Upper lobe of left lung (tissue), 6 donors: ENCODE measurements at regions not wholly inside any gene's neighbourhood (a gene's known extent, or its start where the extent isn't known, plus 50 kb on each side); places are given as distances from the start of the nearest gene placed in this dataset.
A peak's percentile ranks its signal among the peaks of the same experiment; 100 is the strongest.

Experiments used
- ATAC-seq, 2 donors: fragments of 200-7000 bp; cut with Tn5 transposase; one replicate each; pipeline ENCODE4 v1.9.1; 2022; ENCODE audit warnings: mild to moderate bottlenecking in 2 of 2, moderate library complexity in 2 of 2; ENCODE audit not compliant: low FRiP score in 2 of 2
- DNase-seq, 2 donors: peaks; one replicate each; pipeline ENCODE4 v3.0.0-alpha.2; 2019 to 2020
- H3K27ac ChIP-seq, 4 donors: fragments of 200-600 bp; sonication (generic); one replicate each; pipeline ENCODE4 v1.5.1; 2016 to 2019
- H3K27me3 ChIP-seq, 4 donors: fragments of 200-600 bp; sonication (generic); one replicate each; pipeline ENCODE4 v1.5.1; 2017 to 2019
- H3K36me3 ChIP-seq, 4 donors: fragments of 200-600 bp; sonication (generic); one replicate each; pipeline ENCODE4 v1.5.1; 2016 to 2019
- H3K4me1 ChIP-seq, 4 donors: fragments of 200-600 bp; sonication (generic); one replicate each; pipeline ENCODE4 v1.5.1; 2018 to 2019
- H3K4me3 ChIP-seq, 4 donors: fragments of 200-600 bp; sonication (generic); one replicate each; pipeline ENCODE4 v1.5.1; 2017 to 2019; ENCODE audit warnings: mild to moderate bottlenecking in 2 of 4, moderate library complexity in 1 of 4
- H3K9me3 ChIP-seq, 4 donors: fragments of 200-600 bp; sonication (generic); one replicate each; pipeline ENCODE4 v1.5.1; 2018 to 2019
- CTCF ChIP-seq, 6 experiments: fragments of 450-650 bp in 4 of 6; fragments of 200-600 bp in 2 of 6; sonication (generic) in 2 of 6; IDR thresholded peaks; one replicate each; pipeline ENCODE4 v1.5.1; 2016 to 2019; ENCODE audit warnings: antibody characterized with exemption in 6 of 6
- EP300 ChIP-seq, 4 donors: sonication (generic); formaldehyde crosslinking; IDR thresholded peaks; one replicate each; pipeline ENCODE4 v1.5.1; 2017; ENCODE audit warnings: antibody characterized with exemption in 4 of 4, control low read depth in 2 of 4
- POLR2A ChIP-seq, 4 donors: fragments of 450-650 bp; IDR thresholded peaks; one replicate each; pipeline ENCODE4 v1.5.1; 2016 to 2017; ENCODE audit warnings: antibody characterized with exemption in 4 of 4, mild to moderate bottlenecking in 2 of 4
- POLR2AphosphoS5 ChIP-seq, 2 donors: sonication (generic); formaldehyde crosslinking; IDR thresholded peaks; one replicate each; pipeline ENCODE4 v1.5.1; 2017; ENCODE audit warnings: antibody characterized with exemption in 2 of 2
- WGBS, 2 donors: methylation state at CpG; one replicate each; pipeline ENCODE4 v1.1.5; 2017 to 2018; 5-methylcytosine and 5-hydroxymethylcytosine counted together
- donor health status: DM: no; HTN: no; CAD: no; lungs with moderate emphysema.
- donor health status: DM: no; HTN: yes; CAD: no; lungs with severe emphysema.

GRCh38 chr18:77993188-77993981, 743.7 kb downstream of the GALR1 start:
- H3K4me3 ChIP-seq, result no peak overlapping the region
- DNase-seq (no peak), ATAC-seq (no peak)
- H3K36me3 ChIP-seq, result no peaks in the 10 kb centered on the region
- TF ChIP-seq EP300 (IDR thresholded peaks at IDR 0.05), result no peak
- 90 to 91% methylated on average over 25 of the region's 25 CpGs for WGBS, 2 donors
- H3K4me1 ChIP-seq, result no peaks in the 10 kb centered on the region
- no peaks in the 10 kb centered on the region for H3K27me3 ChIP-seq
- H3K27ac ChIP-seq, result no peak overlapping the region
- H3K9me3 ChIP-seq, result no peaks in the 10 kb centered on the region

GRCh38 chr18:77995593-77995992, 745.9 kb downstream of the GALR1 start:
- WGBS, 2 donors, result 80% methylated on average over 3 of the region's 3 CpGs
- Histone ChIP-seq H3K9me3 (peaks cover 0 to 3% (median 0%) of the 10 kb centered on the region in 4 donors), H3K4me1 (no peaks in the 10 kb centered on the region), H3K36me3 (no peaks in the 10 kb centered on the region), H3K27ac (no peak overlapping the region), H3K27me3 (no peaks in the 10 kb centered on the region), H3K4me3 (no peak overlapping the region)
- DNase-seq (no peak), ATAC-seq (peak in 1 of 2 donors; percentile 41)
- TF ChIP-seq POLR2A (IDR thresholded peaks at IDR 0.05) (no peak), POLR2AphosphoS5 (IDR thresholded peaks at IDR 0.05) (no peak), CTCF (IDR thresholded peaks at IDR 0.05) (no peak), EP300 (IDR thresholded peaks at IDR 0.05) (no peak)

GRCh38 chr18:77996737-77997136, 747.1 kb downstream of the GALR1 start:
- DNase-seq, result no peak
- TF ChIP-seq CTCF (IDR thresholded peaks at IDR 0.05), result no peak
- no peak for TF ChIP-seq POLR2A (IDR thresholded peaks at IDR 0.05)
- H3K9me3 ChIP-seq, result peaks cover 0 to 7% (median 4%) of the 10 kb centered on the region in 4 donors
- no peaks in the 10 kb centered on the region for H3K36me3 ChIP-seq
- no peaks in the 10 kb centered on the region for H3K27me3 ChIP-seq
- WGBS, 2 donors, result 72 to 83% methylated on average over 4 of the region's 4 CpGs
- ATAC-seq, result no peak
- H3K27ac ChIP-seq, result no peak overlapping the region
- no peak overlapping the region for H3K4me3 ChIP-seq
- H3K4me1 ChIP-seq, result no peaks in the 10 kb centered on the region

- Histone ChIP-seq H3K36me3 (no peaks in the 10 kb centered on the region), H3K27ac (no peak overlapping the region), H3K9me3 (peaks cover 0 to 8% (median 4%) of the 10 kb centered on the region in 4 donors), H3K4me1 (no peaks in the 10 kb centered on the region), H3K4me3 (no peak overlapping the region), H3K27me3 (no peaks in the 10 kb centered on the region)
- ATAC-seq, result no peak
- DNase-seq, result no peak
- TF ChIP-seq POLR2A (IDR thresholded peaks at IDR 0.05), result no peak
- TF ChIP-seq POLR2AphosphoS5 (IDR thresholded peaks at IDR 0.05), result no peak
- no peak for TF ChIP-seq EP300 (IDR thresholded peaks at IDR 0.05)
- no peak for TF ChIP-seq CTCF (IDR thresholded peaks at IDR 0.05)
Observed at GRCh38 chr18:78001811-78002210, 752.2 kb downstream of the GALR1 start.

- H3K4me1 ChIP-seq, result no peaks in the 10 kb centered on the region
- no peak overlapping the region for H3K27ac ChIP-seq
- H3K9me3 ChIP-seq, result peaks cover 0 to 7% (median 1%) of the 10 kb centered on the region in 4 donors
- TF ChIP-seq EP300 (IDR thresholded peaks at IDR 0.05) (no peak), POLR2AphosphoS5 (IDR thresholded peaks at IDR 0.05) (no peak), POLR2A (IDR thresholded peaks at IDR 0.05) (no peak), CTCF (IDR thresholded peaks at IDR 0.05) (no peak)
- no peak for ATAC-seq
- no peaks in the 10 kb centered on the region for H3K27me3 ChIP-seq
- H3K4me3 ChIP-seq, result no peak overlapping the region
- no peaks in the 10 kb centered on the region for H3K36me3 ChIP-seq
- 29 to 31% methylated on average over 9 of the region's 9 CpGs for WGBS, 2 donors
- no peak for DNase-seq
Observed at GRCh38 chr18:78006006-78006773, 756.5 kb downstream of the GALR1 start.
